PC-9 (cell line): ENCODE measurements at regions not wholly inside any gene's neighbourhood (a gene's known extent, or its start where the extent isn't known, plus 50 kb on each side); places are given as distances from the start of the nearest gene placed in this dataset.

Experiments
- CTCF ChIP-seq: fragments of 200-600 bp; sonication (generic); conservative IDR thresholded peaks from 2 replicates; pipeline ENCODE4 v1.6.1; 2017; ENCODE audit warnings: mixed run types, antibody characterized with exemption, mild to moderate bottlenecking, moderate library complexity
- EZH2 ChIP-seq: fragments of 200-600 bp; sonication (generic); IDR thresholded peaks from 2 replicates; pipeline ENCODE4 v1.8.0; 2017; ENCODE audit warnings: antibody characterized with exemption, low read depth

- TF ChIP-seq CTCF (no peak), EZH2 (no peak)
Measured at GRCh38 chr22:48581205-48581766, 1246.4 kb downstream of the BRD1 start.
